Right lobe of liver (tissue), 4 donors: ENCODE measurements at regions not wholly inside any gene's neighbourhood (a gene's known extent, or its start where the extent isn't known, plus 50 kb on each side); places are given as distances from the start of the nearest gene placed in this dataset.

ENCODE experiments used
- POLR2A ChIP-seq: fragments of 450-650 bp; IDR thresholded peaks from one replicate; pipeline ENCODE4 v1.6.1; 2017; ENCODE audit warnings: antibody characterized with exemption, mild to moderate bottlenecking
- TF ChIP-seq, protein P1 (sequence below), 4 donors: fragments of 200-600 bp in 3 of 4; fragments of 450-650 bp in 1 of 4; IDR thresholded peaks; one replicate each; pipeline versions ENCODE4 v1.5.1 to v1.8.0; 2016 to 2022; ENCODE audit warnings: antibody characterized with exemption in 4 of 4, mild to moderate bottlenecking in 2 of 4
- donor health status: DM: no; HTN: no; CAD: no.
- donor health status: DM: no; HTN: no; CAD: no.
- donor health status: DM: no; HTN: yes; CAD: no.

DNA sequence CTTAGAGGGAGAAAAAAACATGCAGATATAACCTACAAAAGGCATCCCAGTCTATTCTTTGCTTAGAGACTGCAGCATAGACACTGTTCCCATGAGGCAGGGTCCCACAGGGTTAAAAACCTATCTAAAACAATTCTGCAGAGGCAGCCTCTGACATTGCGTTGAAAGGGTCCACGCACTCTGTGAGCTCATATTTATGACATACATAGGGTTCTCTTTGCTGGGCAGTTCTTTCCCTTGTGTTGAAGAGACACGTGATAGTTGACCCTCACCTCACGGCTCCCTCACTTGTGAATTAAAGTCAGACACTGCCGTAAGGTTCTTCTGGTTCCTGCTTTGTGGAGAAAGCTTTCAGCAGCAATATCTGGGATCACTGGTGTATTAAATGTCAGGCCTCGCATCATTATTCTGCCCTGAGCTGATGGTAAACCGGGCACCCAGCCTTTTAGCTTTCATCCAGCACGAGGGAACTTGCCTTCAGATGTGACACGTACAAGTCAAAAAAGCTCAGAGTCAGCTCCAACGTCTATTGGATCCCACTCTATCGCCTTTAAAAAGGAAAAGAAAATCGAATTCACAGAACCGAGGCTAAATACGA is 52.8 kb upstream of the HNRNPU start:
- TF ChIP-seq, protein P1, sequence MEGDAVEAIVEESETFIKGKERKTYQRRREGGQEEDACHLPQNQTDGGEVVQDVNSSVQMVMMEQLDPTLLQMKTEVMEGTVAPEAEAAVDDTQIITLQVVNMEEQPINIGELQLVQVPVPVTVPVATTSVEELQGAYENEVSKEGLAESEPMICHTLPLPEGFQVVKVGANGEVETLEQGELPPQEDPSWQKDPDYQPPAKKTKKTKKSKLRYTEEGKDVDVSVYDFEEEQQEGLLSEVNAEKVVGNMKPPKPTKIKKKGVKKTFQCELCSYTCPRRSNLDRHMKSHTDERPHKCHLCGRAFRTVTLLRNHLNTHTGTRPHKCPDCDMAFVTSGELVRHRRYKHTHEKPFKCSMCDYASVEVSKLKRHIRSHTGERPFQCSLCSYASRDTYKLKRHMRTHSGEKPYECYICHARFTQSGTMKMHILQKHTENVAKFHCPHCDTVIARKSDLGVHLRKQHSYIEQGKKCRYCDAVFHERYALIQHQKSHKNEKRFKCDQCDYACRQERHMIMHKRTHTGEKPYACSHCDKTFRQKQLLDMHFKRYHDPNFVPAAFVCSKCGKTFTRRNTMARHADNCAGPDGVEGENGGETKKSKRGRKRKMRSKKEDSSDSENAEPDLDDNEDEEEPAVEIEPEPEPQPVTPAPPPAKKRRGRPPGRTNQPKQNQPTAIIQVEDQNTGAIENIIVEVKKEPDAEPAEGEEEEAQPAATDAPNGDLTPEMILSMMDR (IDR thresholded peaks at IDR 0.05), result no peak
- no peak for TF ChIP-seq POLR2A
